MG63 (cell line): ENCODE measurements at regions not wholly inside any gene's neighbourhood (a gene's known extent, or its start where the extent isn't known, plus 50 kb on each side); places are given as distances from the start of the nearest gene placed in this dataset.

ENCODE experiments used
- DNase-seq: peaks from one replicate; pipeline ENCODE4 v3.0.0-alpha.2; 2020
- H3K27me3 ChIP-seq: fragments of 250-450 bp; sonication (Bioruptor Pico); 2 replicates; pipeline ENCODE4 v1.5.1; 2020; ENCODE audit warnings: mild to moderate bottlenecking, moderate library complexity
- H3K36me3 ChIP-seq: fragments of 250-450 bp; sonication (Bioruptor Pico); 2 replicates; pipeline ENCODE4 v1.5.1; 2020; ENCODE audit warnings: mild to moderate bottlenecking, moderate library complexity
- H3K4me3 ChIP-seq: fragments of 250-450 bp; sonication (Bioruptor Pico); 2 replicates; pipeline ENCODE4 v1.5.1; 2020; ENCODE audit warnings: mild to moderate bottlenecking, moderate library complexity
- H3K9me3 ChIP-seq: fragments of 250-450 bp; sonication (Bioruptor Pico); 2 replicates; pipeline ENCODE4 v1.5.1; 2020; ENCODE audit warnings: mild to moderate bottlenecking, moderate library complexity

DNA sequence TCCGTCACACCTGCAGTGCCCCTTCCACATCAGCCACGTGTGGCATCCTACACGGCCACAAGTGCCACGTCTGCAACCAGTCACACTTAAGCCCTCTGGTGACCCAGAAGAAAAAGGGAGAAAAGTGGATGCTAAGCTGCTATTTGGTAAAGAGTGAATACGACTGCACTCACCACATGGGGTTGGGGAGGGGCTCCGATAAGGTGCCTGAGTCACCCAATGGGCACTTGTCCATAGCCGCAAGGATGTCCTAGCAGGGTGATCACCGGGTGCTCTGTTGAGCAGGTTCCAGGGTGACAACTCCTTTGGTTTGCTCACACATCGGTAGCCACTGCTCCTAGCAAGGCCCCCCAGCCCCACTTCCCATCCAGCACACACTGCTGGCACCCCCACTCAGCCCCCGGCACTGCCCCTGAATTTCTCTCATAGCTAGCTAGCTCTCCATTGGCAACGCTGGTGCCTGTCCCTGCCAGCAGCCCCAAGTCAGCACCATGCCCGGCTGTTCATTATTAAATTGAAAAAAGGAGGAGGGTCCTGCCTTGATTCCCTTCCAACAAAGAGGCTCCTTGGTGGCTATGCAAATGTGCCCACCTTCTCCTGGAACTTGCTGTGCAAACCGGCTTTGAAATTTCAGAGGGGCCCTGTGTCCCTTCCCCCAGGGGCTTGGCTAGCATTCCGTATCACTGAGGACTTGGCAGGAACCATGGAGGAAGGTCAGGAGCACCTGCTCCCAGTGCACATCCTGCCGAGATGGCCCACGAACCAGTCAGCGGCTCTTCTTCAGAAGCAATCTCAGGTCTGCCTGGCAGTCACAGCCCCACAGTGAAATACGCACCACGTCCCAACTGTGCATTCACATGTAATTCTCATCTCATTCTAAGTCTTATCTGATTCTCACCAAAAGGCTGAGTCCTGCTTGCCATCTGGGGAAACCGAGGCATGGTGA is 227.7 kb upstream of the DIO3 start:
- DNase-seq: peak; percentile 43
- no peak overlapping the region for H3K4me3 ChIP-seq
- H3K9me3 ChIP-seq: no peaks in the 10 kb centered on the region
- no peaks in the 10 kb centered on the region for H3K27me3 ChIP-seq
- H3K36me3 ChIP-seq: no peaks in the 10 kb centered on the region

DNA sequence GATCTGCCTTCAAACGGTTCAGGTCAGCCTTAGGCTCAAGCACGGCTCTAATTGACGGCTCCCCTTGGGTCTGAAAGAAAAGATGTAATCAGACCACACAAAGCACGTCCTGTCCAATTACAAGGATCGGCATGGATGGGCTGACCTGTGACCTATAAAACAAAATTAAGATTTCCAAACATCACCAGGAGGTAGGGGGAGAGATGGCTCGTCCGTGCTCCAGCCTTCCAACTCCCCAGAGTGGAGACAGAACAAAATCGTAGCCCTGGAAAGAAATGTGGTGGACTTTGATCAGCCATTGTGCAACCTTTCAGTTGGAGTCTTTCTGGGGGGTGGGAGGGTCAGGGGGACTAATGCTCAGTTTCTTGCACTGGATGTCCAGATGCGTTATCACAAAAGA is 226.6 kb upstream of the DIO3 start:
- no peaks in the 10 kb centered on the region for H3K27me3 ChIP-seq
- H3K4me3 ChIP-seq: no peak overlapping the region
- H3K9me3 ChIP-seq: no peaks in the 10 kb centered on the region
- DNase-seq: no peak
- no peaks in the 10 kb centered on the region for H3K36me3 ChIP-seq

DNA sequence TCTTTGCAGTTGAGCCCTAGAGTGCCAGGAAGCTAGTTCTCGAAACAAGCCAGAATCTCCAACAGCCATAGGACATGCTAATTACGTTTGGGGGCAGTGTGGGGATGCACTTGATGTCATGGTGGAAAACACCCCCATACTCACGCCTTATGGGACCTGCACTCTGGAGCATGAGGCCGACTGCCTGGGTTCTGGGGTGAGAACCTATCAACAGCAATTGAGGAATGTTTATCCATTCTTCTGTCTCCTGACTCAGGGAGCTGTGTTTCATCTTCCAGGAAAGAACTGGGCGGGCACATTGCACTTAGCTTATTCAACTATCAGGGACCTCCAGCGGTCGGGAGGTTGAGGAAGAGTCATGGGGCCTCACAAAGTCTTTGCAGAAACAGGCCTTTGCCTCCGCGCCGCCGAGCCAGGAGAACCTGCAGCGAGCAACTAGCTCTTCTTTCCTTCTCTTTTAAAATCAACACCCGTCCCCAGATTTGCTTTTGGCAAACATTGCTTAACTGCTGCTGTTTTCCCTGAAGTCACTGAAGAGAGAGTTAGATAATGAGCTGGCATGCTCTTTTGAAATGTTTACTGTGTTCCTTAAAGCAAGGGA is 226.1 kb upstream of the DIO3 start:
- Histone ChIP-seq H3K4me3 (no peak overlapping the region), H3K27me3 (no peaks in the 10 kb centered on the region), H3K36me3 (no peaks in the 10 kb centered on the region), H3K9me3 (no peaks in the 10 kb centered on the region)
- DNase-seq: no peak

DNA sequence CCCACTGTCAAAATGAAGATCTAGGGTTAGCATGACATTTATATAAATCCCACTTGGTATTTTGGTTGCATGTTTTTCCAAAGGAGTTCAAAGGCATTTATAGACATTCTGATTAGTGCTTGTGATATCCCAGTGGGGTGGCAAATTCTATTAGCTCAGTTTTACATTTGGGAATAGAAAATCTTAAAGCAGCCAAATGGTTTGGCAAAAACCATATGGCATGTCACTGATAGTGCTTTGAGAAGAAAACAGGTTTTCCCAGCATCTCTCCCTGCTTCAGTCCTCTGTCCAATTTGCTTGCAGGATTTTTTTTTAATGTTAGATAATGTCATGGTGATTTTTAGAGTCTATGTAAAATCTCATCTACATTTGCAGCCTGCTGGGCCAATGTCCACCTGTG is 225.1 kb upstream of the DIO3 start:
- Histone ChIP-seq H3K9me3 (no peaks in the 10 kb centered on the region), H3K4me3 (no peak overlapping the region), H3K36me3 (no peaks in the 10 kb centered on the region), H3K27me3 (no peaks in the 10 kb centered on the region)
- DNase-seq: no peak

DNA sequence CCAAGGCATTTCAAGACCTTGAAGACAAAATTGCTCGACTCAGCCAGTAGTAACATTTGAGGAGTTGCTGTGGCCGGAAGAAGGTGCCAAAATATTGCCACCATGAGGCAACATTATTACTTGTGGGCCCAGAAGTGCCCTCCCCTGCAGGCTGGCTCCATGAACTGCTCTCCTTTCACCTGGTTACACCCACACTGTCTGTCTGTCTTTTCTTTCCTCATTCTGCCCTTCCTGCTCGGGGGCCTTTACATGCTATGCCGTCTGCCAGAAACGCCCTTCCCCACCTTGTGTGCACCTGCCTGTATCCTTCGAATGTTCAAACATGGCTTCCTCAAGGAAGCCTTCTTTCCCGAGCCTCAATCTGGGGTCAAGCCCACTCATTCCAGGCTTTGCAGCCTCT is 224.2 kb upstream of the DIO3 start:
- no peaks in the 10 kb centered on the region for H3K27me3 ChIP-seq

DNA sequence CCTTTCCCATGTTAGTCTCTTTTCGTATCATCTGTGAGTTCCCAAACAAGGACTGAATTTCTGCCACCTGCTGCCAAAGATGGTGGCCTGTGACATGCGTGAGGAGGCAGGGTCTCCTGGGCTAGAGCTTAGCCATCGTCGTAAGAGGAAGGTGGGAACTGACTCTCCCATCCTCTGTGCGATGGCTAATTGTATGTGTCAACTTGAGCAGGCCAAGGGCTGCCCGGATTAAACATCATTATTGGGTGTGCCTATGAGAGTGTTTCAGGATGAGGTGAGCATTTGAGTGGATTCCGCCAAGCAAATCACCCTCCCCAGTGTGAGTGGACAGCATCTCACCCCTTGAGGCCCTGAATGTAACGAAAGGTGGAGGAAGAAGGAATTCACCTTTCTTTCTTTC is 220.7 kb upstream of the DIO3 start:
- Histone ChIP-seq H3K27me3 (no peaks in the 10 kb centered on the region), H3K4me3 (no peak overlapping the region), H3K9me3 (no peaks in the 10 kb centered on the region), H3K36me3 (no peaks in the 10 kb centered on the region)
- no peak for DNase-seq

More for the DNA sequence above, 224.2 kb upstream of the DIO3 start:
- DNase-seq: no peak
- Histone ChIP-seq H3K4me3 (no peak overlapping the region), H3K9me3 (no peaks in the 10 kb centered on the region), H3K36me3 (no peaks in the 10 kb centered on the region)

DNA sequence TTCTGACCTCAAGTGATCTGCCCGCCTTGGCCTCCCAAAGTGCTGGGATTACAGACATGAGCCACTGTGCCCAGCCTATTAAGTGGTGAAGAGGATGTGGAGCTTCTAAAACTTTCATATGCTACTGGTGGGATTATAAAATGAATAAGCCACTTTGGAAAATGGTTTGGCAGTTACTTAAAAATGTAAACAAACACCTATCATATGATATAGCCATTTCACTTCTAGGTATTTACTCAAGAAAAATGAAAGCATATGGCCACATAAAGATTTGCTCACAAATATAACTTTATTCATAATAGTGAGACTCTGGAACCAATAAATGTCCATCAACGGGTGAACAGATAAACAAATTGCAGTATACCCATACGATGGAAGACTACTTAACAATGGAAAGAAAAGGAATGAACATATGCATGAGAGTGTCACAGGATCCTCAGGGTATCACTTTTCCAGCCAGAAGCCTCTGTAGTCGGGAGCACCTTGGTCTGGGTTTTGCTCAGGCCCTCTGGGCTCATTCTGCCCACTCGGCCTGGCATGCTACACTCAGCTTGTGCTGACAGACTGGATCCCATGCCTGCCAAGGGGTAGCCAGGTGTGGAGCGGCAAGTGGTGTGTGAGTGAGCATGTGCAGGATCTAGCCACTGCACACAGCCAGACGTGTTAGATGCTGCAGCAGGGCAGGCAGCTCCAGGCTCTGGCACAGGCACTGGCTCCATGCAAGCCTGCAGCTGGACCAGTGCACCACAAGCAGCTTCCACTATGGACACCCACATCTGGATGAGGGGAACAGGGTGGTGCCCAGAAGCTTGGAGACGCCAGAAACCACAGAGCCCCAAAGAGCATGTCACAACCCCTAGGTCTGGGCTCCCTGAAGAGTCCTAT is 213.2 kb upstream of the DIO3 start:
- Histone ChIP-seq H3K9me3 (no peaks in the 10 kb centered on the region), H3K4me3 (no peak overlapping the region), H3K27me3 (no peaks in the 10 kb centered on the region), H3K36me3 (no peaks in the 10 kb centered on the region)
- no peak for DNase-seq

DNA sequence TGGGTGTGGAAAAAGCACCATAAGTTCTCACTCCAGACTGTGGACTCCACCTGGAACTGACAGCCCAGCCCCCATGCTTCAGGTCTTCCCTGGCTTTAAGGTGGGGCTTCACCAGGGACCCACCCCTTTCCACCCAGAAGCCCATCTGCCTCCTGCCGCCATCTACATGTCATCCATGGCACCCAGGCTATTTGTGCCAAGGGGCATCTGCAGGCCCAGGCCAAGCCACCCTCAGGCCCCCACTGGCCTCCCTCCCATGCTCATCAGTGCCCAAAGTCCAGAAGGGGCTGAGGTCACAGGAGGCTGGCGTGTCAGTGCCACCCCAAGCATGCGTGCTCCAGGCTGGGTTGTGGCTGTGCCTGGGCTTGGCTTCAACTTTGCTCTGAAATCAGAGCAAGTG is 212.2 kb upstream of the DIO3 start:
- DNase-seq: no peak
- no peaks in the 10 kb centered on the region for H3K9me3 ChIP-seq
- H3K4me3 ChIP-seq: no peak overlapping the region
- H3K36me3 ChIP-seq: no peaks in the 10 kb centered on the region
- no peaks in the 10 kb centered on the region for H3K27me3 ChIP-seq

DNA sequence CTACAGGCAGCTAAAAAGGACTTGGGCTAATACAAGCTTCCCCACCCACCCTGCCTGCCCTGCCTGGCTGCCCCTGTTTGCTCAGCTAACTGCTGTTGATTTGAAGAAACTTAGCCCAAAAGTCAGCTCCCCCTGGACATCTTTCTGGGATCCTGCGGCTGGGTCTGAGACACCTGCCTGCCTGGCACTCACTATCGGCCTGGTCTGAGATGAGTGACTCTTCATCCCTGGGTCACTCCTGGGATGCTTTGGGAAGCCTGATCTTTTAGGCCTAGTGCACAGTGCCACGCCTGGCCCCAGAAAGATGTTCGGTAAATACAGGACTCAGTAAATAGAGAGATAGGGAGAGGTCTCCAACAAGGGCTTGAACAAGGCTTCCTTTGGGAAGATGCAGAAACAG is 211.3 kb upstream of the DIO3 start:
- Histone ChIP-seq H3K4me3 (no peak overlapping the region), H3K9me3 (no peaks in the 10 kb centered on the region), H3K27me3 (no peaks in the 10 kb centered on the region), H3K36me3 (no peaks in the 10 kb centered on the region)
- no peak for DNase-seq

DNA sequence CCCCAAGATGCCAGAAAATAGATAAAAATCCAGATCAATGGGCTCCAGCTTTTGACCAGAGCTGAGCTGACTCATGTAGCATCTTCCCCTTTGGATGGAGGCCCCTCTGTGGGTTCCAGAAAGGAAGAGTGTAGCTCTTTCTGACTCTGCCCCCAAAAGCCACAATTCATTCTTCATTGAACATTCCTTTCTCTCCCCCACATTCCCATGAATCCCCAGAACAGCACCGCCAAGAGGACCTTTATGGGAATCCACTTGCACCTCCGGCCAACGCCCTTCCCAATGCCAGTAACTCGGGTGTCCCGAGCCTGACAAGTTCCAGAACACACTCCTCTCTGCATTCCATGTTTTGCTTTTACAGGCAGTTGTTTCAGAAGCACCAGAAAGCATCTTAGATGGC is 210.6 kb upstream of the DIO3 start:
- Histone ChIP-seq H3K9me3 (no peaks in the 10 kb centered on the region), H3K27me3 (no peaks in the 10 kb centered on the region), H3K4me3 (no peak overlapping the region), H3K36me3 (no peaks in the 10 kb centered on the region)
- no peak for DNase-seq

DNA sequence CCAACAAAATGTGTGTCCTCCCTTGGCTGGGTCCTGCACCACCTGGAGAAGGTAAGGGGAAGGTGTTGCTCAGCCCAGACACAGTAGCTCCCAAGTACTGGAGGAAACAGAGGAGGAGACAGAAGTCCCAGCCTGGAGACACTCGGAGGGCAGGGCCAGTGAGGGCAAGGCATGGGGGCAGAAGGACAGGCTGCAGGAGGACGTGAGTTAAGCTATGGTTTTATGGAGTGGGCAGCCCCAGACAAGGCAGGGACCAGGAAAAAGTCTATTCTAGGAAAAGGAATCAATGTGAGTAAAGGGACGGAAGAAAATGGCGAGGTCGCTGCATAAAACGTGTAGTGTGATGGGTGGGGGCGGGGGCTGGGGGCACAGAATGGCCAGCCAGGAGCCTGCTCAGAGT is 210.1 kb upstream of the DIO3 start:
- no peaks in the 10 kb centered on the region for H3K9me3 ChIP-seq
- H3K4me3 ChIP-seq: no peak overlapping the region
- H3K36me3 ChIP-seq: no peaks in the 10 kb centered on the region
- H3K27me3 ChIP-seq: no peaks in the 10 kb centered on the region
- DNase-seq: no peak

DNA sequence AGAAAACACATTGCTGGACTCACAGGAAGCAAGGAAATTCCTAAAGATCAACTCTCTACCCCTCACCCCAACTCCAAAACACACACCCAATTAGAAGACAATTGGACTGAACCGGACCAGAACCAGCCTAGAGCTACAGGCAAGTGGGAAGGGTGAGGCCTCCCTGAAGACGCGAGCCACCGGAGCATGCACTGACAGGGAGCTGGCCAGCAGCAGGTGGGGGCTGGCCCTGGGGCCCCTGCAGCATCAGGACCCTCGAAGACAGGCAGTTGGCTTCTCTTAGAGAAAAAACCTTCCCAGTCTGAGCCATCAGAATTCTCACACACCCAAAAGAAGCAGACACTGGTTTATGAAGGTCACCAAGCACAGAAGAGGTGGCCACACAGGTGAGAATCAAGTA is 209.5 kb upstream of the DIO3 start:
- H3K27me3 ChIP-seq: no peaks in the 10 kb centered on the region

DNA sequence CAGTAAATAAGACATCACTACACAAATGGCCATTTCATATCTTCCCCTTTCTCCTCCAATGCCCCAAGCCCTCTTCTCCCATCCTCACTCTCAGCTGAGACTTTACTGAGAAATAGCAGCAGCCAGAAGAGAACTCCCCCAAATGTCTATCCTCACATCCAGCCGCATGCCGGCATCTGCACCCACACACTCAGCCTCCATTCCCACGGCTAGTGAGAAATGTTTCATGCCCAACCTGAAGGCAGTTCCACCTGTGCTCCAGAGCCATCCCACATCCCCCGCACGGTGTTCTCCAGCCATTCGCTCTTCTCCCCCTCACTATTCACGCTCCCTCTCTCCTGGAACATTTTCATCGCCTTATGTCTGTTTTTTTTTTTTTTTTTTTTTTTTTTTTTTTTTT is 208.7 kb upstream of the DIO3 start:
- Histone ChIP-seq H3K9me3 (no peaks in the 10 kb centered on the region), H3K4me3 (no peak overlapping the region), H3K36me3 (no peaks in the 10 kb centered on the region), H3K27me3 (no peaks in the 10 kb centered on the region)
- DNase-seq: no peak

More for the DNA sequence above, 209.5 kb upstream of the DIO3 start:
- no peaks in the 10 kb centered on the region for H3K36me3 ChIP-seq
- DNase-seq: no peak
- no peak overlapping the region for H3K4me3 ChIP-seq
- H3K9me3 ChIP-seq: no peaks in the 10 kb centered on the region

DNA sequence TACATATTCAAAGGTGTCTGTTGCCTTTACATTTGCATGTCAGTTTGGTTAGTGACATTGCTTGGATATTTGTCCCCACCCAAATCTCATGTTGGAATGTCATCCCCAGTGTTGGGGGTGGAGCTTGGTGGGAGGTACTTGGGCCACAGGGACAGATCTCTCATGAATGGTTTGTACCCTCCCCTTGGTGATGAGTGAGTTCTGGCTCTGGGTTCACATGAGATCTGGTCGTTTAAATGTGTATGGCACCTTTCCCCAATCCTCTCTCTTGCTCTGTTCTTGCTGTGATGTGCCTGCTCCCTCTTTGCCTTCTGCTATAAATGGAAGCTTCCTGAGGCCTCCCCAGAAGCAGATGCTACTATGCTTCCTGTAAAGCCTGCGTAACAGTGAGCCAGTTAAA is 207.9 kb upstream of the DIO3 start:
- DNase-seq: no peak
- H3K4me3 ChIP-seq: no peak overlapping the region
- no peaks in the 10 kb centered on the region for H3K36me3 ChIP-seq
- H3K9me3 ChIP-seq: no peaks in the 10 kb centered on the region
- no peaks in the 10 kb centered on the region for H3K27me3 ChIP-seq

DNA sequence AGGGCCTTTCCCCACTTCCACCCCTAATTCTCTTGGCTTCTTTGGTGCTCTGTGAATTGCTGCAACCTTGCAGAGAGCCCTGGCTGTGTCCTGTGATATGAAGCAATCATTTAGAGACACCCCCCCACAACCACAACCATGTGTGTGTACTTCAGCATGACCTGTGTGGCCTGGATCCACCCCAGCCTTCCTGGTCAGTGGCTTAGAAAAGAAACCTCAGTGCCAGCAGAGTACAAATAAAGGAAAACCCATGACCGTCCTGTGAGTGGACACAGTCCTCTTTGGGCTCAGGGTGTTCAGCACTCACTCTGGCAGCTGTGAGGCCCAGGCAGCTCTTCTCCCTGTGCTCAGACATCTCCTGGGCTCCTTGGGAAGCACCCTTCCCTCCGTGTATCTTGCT is 206.6 kb upstream of the DIO3 start:
- Histone ChIP-seq H3K36me3 (no peaks in the 10 kb centered on the region), H3K4me3 (no peak overlapping the region), H3K9me3 (no peaks in the 10 kb centered on the region), H3K27me3 (no peaks in the 10 kb centered on the region)
- no peak for DNase-seq

DNA sequence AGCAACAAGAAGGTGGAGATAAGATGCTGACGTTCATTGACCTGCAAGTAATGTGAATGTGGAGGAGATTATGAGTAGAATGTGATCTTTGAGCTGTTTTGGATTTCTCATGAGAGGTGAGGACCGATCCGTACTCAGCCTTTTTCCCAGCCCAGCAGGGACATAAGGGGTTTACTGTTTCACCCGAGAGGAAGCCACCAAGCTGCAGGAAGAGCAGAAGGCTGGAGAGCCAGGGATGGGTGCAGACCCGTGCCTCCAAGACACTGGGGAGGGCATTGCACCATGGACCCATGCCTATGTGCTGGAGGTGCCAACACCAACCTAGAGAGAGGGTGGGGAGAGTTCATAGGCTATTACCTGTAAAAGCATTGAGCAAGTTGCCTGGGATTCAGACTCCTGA is 206.0 kb upstream of the DIO3 start:
- H3K36me3 ChIP-seq: no peaks in the 10 kb centered on the region
- no peak for DNase-seq
- H3K27me3 ChIP-seq: no peaks in the 10 kb centered on the region
- H3K4me3 ChIP-seq: no peak overlapping the region
- H3K9me3 ChIP-seq: no peaks in the 10 kb centered on the region

DNA sequence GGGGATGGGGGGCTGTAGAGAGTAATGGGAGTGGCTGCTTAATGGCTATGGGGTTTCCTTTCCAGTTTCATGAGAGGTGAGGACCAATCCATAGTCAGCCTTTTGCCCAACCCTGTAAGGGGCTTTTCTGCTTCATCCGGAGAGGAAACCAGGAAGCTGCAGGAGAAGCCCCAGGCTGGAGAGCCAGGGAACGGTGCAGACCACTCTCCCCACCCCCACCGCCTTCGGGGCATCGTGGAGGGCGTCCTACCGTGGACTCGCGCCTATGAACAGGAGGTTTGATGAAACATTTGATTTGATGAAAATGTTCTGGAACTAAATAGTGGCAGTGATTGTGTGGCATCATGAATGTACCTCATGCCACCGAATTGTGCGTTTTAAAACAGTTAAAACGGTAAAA is 204.3 kb upstream of the DIO3 start:
- H3K27me3 ChIP-seq: no peaks in the 10 kb centered on the region
- DNase-seq: no peak
- H3K4me3 ChIP-seq: no peak overlapping the region

More for the DNA sequence above, 204.3 kb upstream of the DIO3 start:
- Histone ChIP-seq H3K36me3 (no peaks in the 10 kb centered on the region), H3K9me3 (no peaks in the 10 kb centered on the region)
